Activated CD8-positive, alpha-beta memory T cell treated with anti-CD3 and anti-CD28 coated beads, Interleukin-2, amount 10 ng/mL, durations not matched to agents 7 days and 5 days (primary cell): ENCODE measurements at regions not wholly inside any gene's neighbourhood (a gene's known extent, or its start where the extent isn't known, plus 50 kb on each side); places are given as distances from the start of the nearest gene placed in this dataset.

Experiments
- ATAC-seq: fragments of 150-1000 bp; cut with Tn5 transposase; one replicate; pipeline ENCODE4 v1.10.0; 2021; ENCODE audit warnings: moderate library complexity
- CTCF ChIA-PET: fragments of 350-600 bp; sonication (Branson Sonifier 250); formaldehyde crosslinking; loops from one replicate; lab custom pipeline; 2021; ENCODE audit warnings: antibody characterized with exemption; lab: Charles Lee
- DNase-seq: peaks from one replicate; pipeline ENCODE4 v3.0.0-alpha.2; 2020
- H3K27ac Mint-ChIP-seq: one replicate; pipeline ENCODE4 v1.8.0; 2021; ENCODE audit warnings: mild to moderate bottlenecking, mixed read lengths
- H3K27me3 Mint-ChIP-seq: one replicate; pipeline ENCODE4 v1.8.0; 2021; ENCODE audit warnings: mixed read lengths
- H3K36me3 Mint-ChIP-seq: one replicate; pipeline ENCODE4 v1.8.0; 2021; ENCODE audit warnings: mild to moderate bottlenecking, mixed read lengths
- H3K4me1 Mint-ChIP-seq: one replicate; pipeline ENCODE4 v1.8.0; 2021; ENCODE audit warnings: mixed read lengths
- H3K4me3 Mint-ChIP-seq: one replicate; pipeline ENCODE4 v1.8.0; 2021; ENCODE audit warnings: mild to moderate bottlenecking, moderate library complexity, mixed read lengths
- H3K9me3 Mint-ChIP-seq: one replicate; pipeline ENCODE4 v1.8.0; 2022; ENCODE audit warnings: low read depth, mixed read lengths

- CTCF ChIA-PET = interaction anchor here (0.7 to 6.3 kb wide), 25 partner anchors 8 to 319 kb away, joined by 3 to 81 read pairs (median 4); no protein-coding TSS in a partner anchor
These were observed 51.5 kb upstream of the LRRC32 start for GRCh38 chr11:76721755-76722677.

GRCh38 chr11:76723142-76723541, 52.6 kb upstream of the LRRC32 start:
- Mint-ChIP-seq H3K36me3 (no peaks in the 10 kb centered on the region), H3K4me3 (no peak overlapping the region), H3K27me3 (peaks cover 44% of the 10 kb centered on the region), H3K27ac (no peak overlapping the region), H3K4me1 (peaks cover 7% of the 10 kb centered on the region), H3K9me3 (no peaks in the 10 kb centered on the region)
- ATAC-seq (no peak), DNase-seq (no peak)
- CTCF ChIA-PET = interaction anchor here (1.1 to 6.3 kb wide), 5 partner anchors 12 to 195 kb away, joined by 3 to 81 read pairs (median 5); no protein-coding TSS in a partner anchor

More at GRCh38 chr11:76721755-76722677, 51.5 kb upstream of the LRRC32 start:
- no peak overlapping the region for H3K4me3 Mint-ChIP-seq
- H3K9me3 Mint-ChIP-seq = no peaks in the 10 kb centered on the region
- peaks cover 40% of the 10 kb centered on the region for H3K27me3 Mint-ChIP-seq
- ATAC-seq (peak; percentile 98), DNase-seq (peak; percentile 81)
- H3K27ac Mint-ChIP-seq = no peak overlapping the region
- H3K4me1 Mint-ChIP-seq = peaks cover 7% of the 10 kb centered on the region
- H3K36me3 Mint-ChIP-seq = no peaks in the 10 kb centered on the region

GRCh38 chr11:76723548-76723947, 53.0 kb upstream of the LRRC32 start:
- Mint-ChIP-seq H3K36me3 (no peaks in the 10 kb centered on the region), H3K27ac (no peak overlapping the region), H3K27me3 (peaks cover 44% of the 10 kb centered on the region), H3K9me3 (no peaks in the 10 kb centered on the region), H3K4me1 (peaks cover 7% of the 10 kb centered on the region), H3K4me3 (no peak overlapping the region)
- CTCF ChIA-PET = interaction anchor here (1.1 to 6.3 kb wide), 5 partner anchors 12 to 194 kb away, joined by 3 to 81 read pairs (median 5); no protein-coding TSS in a partner anchor
- DNase-seq = no peak
- no peak for ATAC-seq

GRCh38 chr11:76724171-76724768, 53.7 kb upstream of the LRRC32 start:
- H3K9me3 Mint-ChIP-seq = no peaks in the 10 kb centered on the region
- DNase-seq (no peak), ATAC-seq (no peak)
- CTCF ChIA-PET = interaction anchor here (1.1 to 6.3 kb wide), 5 partner anchors 11 to 193 kb away, joined by 3 to 81 read pairs (median 5); no protein-coding TSS in a partner anchor
- H3K27me3 Mint-ChIP-seq = peaks cover 44% of the 10 kb centered on the region
- no peak overlapping the region for H3K27ac Mint-ChIP-seq
- H3K4me1 Mint-ChIP-seq = peaks cover 7% of the 10 kb centered on the region
- no peaks in the 10 kb centered on the region for H3K36me3 Mint-ChIP-seq
- no peak overlapping the region for H3K4me3 Mint-ChIP-seq

- CTCF ChIA-PET = no interaction called here
- H3K27me3 Mint-ChIP-seq = peaks cover 30% of the 10 kb centered on the region
- DNase-seq (no peak), ATAC-seq (no peak)
- no peaks in the 10 kb centered on the region for H3K4me1 Mint-ChIP-seq
- H3K36me3 Mint-ChIP-seq = no peaks in the 10 kb centered on the region
- no peaks in the 10 kb centered on the region for H3K9me3 Mint-ChIP-seq
- H3K4me3 Mint-ChIP-seq = no peak overlapping the region
- no peak overlapping the region for H3K27ac Mint-ChIP-seq
These were observed 54.9 kb upstream of the TSKU start for GRCh38 chr11:76728227-76728626.

GRCh38 chr11:76728778-76729177, 54.4 kb upstream of the TSKU start:
- DNase-seq (no peak), ATAC-seq (no peak)
- no peak overlapping the region for H3K4me3 Mint-ChIP-seq

GRCh38 chr11:76729214-76729613, 53.9 kb upstream of the TSKU start:
- CTCF ChIA-PET = no interaction called here
- H3K4me3 Mint-ChIP-seq = no peak overlapping the region
- peaks cover 23% of the 10 kb centered on the region for H3K27me3 Mint-ChIP-seq
- no peaks in the 10 kb centered on the region for H3K36me3 Mint-ChIP-seq
- ATAC-seq (no peak), DNase-seq (no peak)
- no peaks in the 10 kb centered on the region for H3K4me1 Mint-ChIP-seq
- H3K9me3 Mint-ChIP-seq = no peaks in the 10 kb centered on the region
- H3K27ac Mint-ChIP-seq = no peak overlapping the region

More at GRCh38 chr11:76728778-76729177, 54.4 kb upstream of the TSKU start:
- peaks cover 27% of the 10 kb centered on the region for H3K27me3 Mint-ChIP-seq
- no peaks in the 10 kb centered on the region for H3K4me1 Mint-ChIP-seq
- H3K36me3 Mint-ChIP-seq = no peaks in the 10 kb centered on the region
- CTCF ChIA-PET = no interaction called here
- no peaks in the 10 kb centered on the region for H3K9me3 Mint-ChIP-seq
- H3K27ac Mint-ChIP-seq = no peak overlapping the region

- H3K9me3 Mint-ChIP-seq = no peaks in the 10 kb centered on the region
- H3K36me3 Mint-ChIP-seq = no peaks in the 10 kb centered on the region
- DNase-seq (no peak), ATAC-seq (no peak)
- peaks cover 16% of the 10 kb centered on the region for H3K27me3 Mint-ChIP-seq
- no peak overlapping the region for H3K4me3 Mint-ChIP-seq
- H3K27ac Mint-ChIP-seq = no peak overlapping the region
- no peaks in the 10 kb centered on the region for H3K4me1 Mint-ChIP-seq
- CTCF ChIA-PET = interaction anchor here (0.7 to 1.4 kb wide), 4 partner anchors 9 to 69 kb away, joined by 3 to 5 read pairs (median 3); no protein-coding TSS in a partner anchor
These were observed 52.1 kb upstream of the TSKU start for GRCh38 chr11:76730887-76731565.

- no peak overlapping the region for H3K27ac Mint-ChIP-seq
- ATAC-seq (no peak), DNase-seq (no peak)
- H3K9me3 Mint-ChIP-seq = no peaks in the 10 kb centered on the region
- no peak overlapping the region for H3K4me3 Mint-ChIP-seq
- H3K36me3 Mint-ChIP-seq = no peaks in the 10 kb centered on the region
- peaks cover 5% of the 10 kb centered on the region for H3K27me3 Mint-ChIP-seq
- peaks cover 7% of the 10 kb centered on the region for H3K4me1 Mint-ChIP-seq
- CTCF ChIA-PET = interaction anchor here (0.7 to 6.3 kb wide), 3 partner anchors 10 to 67 kb away, joined by 3 to 32 read pairs (median 3); no protein-coding TSS in a partner anchor
These were observed 50.5 kb upstream of the TSKU start for GRCh38 chr11:76732643-76733042.
